ENCODE measurements at regions not wholly inside any gene's neighbourhood (a gene's known extent, or its start where the extent isn't known, plus 50 kb on each side); places are given as distances from the start of the nearest gene placed in this dataset.

DNA sequence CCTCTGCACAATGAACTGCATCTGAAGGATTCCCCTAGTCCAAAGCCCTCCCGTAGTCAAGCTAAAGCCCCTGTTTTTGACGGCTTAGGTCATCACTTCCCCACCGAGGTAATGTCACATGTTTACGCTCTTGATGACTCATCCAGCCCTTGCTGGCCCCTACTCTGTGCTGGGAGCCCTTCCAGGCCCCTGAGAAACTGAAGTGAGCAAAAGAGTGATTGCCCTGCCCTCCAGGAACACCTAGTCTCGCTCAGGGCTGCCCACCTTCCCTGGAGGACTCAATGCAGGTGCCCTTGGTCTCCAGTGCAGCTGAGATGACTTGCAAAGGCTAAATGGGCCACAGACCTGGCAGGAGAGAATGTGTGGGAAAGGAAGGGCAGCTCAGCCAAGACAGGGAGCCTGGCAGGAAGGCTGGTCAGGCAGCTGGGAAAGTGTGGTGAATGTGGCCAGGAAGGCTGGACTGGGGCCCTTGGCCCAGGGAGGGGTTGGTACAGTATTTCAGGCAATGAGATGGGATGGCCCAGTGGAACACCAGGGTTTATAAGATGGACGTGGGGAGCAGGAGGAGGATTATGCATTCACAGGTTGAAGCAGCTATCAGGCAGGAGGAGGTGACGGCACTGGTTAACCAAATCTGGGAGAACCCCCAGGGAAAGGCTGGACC is 345.6 kb downstream of the NPHP4 start:
- Histone ChIP-seq H3K4me3 (ENCODE audit: low read length) (no peak overlapping the region), H3K27me3 (ENCODE audit: control insufficient read depth, insufficient read depth, low read length) (peaks cover 5% of the 10 kb centered on the region), H3K9me3 (replicated peaks; ENCODE audit: control insufficient read depth, low read depth, low read length) (no peaks in the 10 kb centered on the region), H3K36me3 (ENCODE audit: control insufficient read depth, insufficient read depth, low read length) (no peaks in the 10 kb centered on the region), H3K27ac (ENCODE audit: low read length) (no peak overlapping the region), H3K4me1 (ENCODE audit: control insufficient read depth, insufficient read depth, low read length) (no peaks in the 10 kb centered on the region)
- DNase-seq = no peak
- 45% methylated on average over 7 of the region's 7 CpGs for WGBS (ENCODE audit: insufficient coverage)

DNA sequence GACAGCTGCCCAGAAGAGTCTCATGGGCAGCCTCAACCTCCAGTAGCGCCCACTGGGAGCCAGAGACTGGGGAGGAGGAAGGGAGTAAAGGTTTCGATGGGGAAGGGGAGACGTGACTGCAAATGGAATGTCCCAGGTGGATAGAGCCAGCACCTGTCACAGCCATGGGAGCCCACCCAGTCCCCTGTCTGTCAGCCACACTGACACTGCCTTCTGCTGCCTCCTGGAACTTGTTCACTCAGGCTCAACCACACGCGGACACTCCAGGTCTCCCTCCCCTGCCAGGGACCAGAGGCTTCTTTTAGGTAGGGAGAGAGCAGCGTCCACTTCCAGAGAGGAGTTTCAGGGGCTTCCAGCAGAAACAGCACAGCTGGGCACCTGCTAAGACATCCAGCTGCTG is 346.3 kb downstream of the NPHP4 start:
- H3K4me3 ChIP-seq (ENCODE audit: low read length) = no peak overlapping the region
- DNase-seq = no peak
- H3K4me1 ChIP-seq (ENCODE audit: control insufficient read depth, insufficient read depth, low read length) = no peaks in the 10 kb centered on the region
- H3K36me3 ChIP-seq (ENCODE audit: control insufficient read depth, insufficient read depth, low read length) = no peaks in the 10 kb centered on the region
- peaks cover under 1% of the 10 kb centered on the region for H3K27me3 ChIP-seq (ENCODE audit: control insufficient read depth, insufficient read depth, low read length)
- WGBS (ENCODE audit: insufficient coverage) = 78% methylated on average over 5 of the region's 6 CpGs
- H3K27ac ChIP-seq (ENCODE audit: low read length) = no peak overlapping the region
- H3K9me3 ChIP-seq (replicated peaks; ENCODE audit: control insufficient read depth, low read depth, low read length) = no peaks in the 10 kb centered on the region

DNA sequence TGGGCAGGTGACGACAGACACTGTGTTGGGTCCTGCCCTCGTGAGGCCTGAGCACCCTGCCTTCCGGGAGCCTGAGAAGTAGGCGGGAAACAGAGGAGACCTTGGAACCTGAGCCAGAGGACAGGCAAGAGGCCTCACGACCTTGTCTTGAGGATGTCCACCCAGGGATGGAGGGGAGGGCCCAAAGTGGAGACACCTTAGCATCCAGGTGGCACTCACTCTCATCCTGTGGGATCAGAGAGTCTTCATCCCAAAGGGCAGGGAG is 347.2 kb downstream of the NPHP4 start:
- Histone ChIP-seq H3K27ac (ENCODE audit: low read length) (no peak overlapping the region), H3K9me3 (replicated peaks; ENCODE audit: control insufficient read depth, low read depth, low read length) (no peaks in the 10 kb centered on the region), H3K27me3 (ENCODE audit: control insufficient read depth, insufficient read depth, low read length) (peaks cover 2% of the 10 kb centered on the region), H3K36me3 (ENCODE audit: control insufficient read depth, insufficient read depth, low read length) (no peaks in the 10 kb centered on the region), H3K4me1 (ENCODE audit: control insufficient read depth, insufficient read depth, low read length) (no peaks in the 10 kb centered on the region), H3K4me3 (ENCODE audit: low read length) (no peak overlapping the region)
- no peak for DNase-seq
- 92% methylated on average over 2 of the region's 5 CpGs for WGBS (ENCODE audit: insufficient coverage)

DNA sequence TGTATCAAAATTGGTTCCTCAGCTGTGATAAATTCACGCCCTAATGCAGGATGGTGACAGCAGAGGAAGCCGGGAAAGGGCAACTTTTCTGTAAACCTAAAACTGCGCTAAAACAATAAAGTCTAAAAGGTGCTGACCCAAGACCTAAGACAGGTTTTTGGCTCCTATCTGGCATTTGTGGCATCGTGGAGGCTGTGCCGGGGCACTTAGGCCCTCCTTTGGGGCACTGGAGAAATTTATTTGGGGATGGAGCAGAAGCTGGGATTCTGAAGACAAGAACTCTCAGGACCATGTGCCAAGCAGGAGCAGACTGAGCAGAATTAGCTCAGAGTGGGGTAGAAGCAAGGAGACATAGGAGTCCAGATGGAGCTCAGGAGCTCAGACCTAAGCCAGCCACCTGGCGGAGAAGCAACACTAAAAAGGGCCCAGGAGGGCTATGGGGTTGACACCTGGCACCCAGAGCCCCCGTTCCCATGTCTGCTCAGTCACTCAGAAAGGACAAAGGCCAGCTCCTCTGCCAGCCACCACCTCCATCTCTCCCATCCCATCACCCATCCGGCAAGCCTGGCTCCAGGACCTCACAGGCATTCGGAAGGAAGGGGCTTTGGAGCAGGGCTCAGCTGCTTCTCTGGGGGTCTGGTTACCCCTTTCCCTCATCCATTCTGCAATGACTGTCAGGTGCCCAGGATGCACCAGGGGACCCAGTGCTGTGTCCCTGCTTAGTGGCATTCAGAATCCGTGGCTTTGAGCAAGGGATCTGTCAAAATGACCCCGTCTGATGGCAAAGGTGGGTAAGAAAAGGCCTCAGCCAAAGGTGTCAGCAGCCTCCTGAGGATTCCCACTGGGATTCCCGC is 347.7 kb downstream of the NPHP4 start:
- no peaks in the 10 kb centered on the region for H3K9me3 ChIP-seq (replicated peaks; ENCODE audit: control insufficient read depth, low read depth, low read length)
- no peak overlapping the region for H3K27ac ChIP-seq (ENCODE audit: low read length)
- H3K4me1 ChIP-seq (ENCODE audit: control insufficient read depth, insufficient read depth, low read length) = no peaks in the 10 kb centered on the region
- WGBS (ENCODE audit: insufficient coverage) = 80% methylated on average over 12 of the region's 12 CpGs
- H3K36me3 ChIP-seq (ENCODE audit: control insufficient read depth, insufficient read depth, low read length) = no peaks in the 10 kb centered on the region
- H3K4me3 ChIP-seq (ENCODE audit: low read length) = no peak overlapping the region
- H3K27me3 ChIP-seq (ENCODE audit: control insufficient read depth, insufficient read depth, low read length) = peaks cover 2% of the 10 kb centered on the region
- no peak for DNase-seq

DNA sequence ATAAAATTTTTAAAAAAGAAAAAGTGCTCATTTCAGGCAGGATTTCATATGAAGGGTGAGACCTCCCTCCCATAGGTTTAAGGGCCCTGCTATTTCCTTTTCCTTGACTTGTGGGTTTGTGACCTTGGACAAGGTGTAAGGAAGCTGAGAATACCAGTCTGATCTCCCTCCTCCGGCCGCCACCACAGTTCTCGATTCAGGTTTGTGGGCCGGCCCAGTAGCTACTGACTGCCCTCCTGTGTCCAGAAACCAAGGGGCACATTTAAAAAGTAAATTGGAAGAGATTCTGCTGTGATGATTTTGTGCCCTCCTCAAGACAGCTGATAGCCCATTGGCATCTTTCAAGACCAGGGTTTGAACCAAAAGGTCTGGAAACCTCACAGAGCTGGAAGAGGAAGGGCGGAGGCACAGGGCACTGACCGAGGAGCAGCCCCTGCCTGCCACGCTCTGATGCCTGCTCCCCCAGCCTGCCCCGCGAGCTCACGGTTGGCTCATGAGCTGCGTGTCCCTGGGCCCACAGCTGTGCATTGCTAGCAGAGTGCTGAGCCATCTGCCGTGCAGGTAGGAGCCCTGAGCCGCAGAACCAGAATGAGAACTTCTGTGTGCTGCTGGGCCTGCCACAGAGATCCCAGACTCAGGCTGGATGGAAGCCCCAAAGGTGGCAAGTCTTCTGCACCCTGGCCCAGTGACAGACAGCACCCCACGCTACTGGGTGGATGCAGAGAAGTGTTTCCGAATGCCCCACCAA is 348.7 kb downstream of the NPHP4 start:
- Histone ChIP-seq H3K9me3 (replicated peaks; ENCODE audit: control insufficient read depth, low read depth, low read length) (no peaks in the 10 kb centered on the region), H3K27me3 (ENCODE audit: control insufficient read depth, insufficient read depth, low read length) (peaks cover 2% of the 10 kb centered on the region), H3K4me3 (ENCODE audit: low read length) (no peak overlapping the region), H3K36me3 (ENCODE audit: control insufficient read depth, insufficient read depth, low read length) (no peaks in the 10 kb centered on the region), H3K4me1 (ENCODE audit: control insufficient read depth, insufficient read depth, low read length) (no peaks in the 10 kb centered on the region), H3K27ac (ENCODE audit: low read length) (no peak overlapping the region)
- WGBS (ENCODE audit: insufficient coverage) = 78% methylated on average over 13 of the region's 15 CpGs
- no peak for DNase-seq

DNA sequence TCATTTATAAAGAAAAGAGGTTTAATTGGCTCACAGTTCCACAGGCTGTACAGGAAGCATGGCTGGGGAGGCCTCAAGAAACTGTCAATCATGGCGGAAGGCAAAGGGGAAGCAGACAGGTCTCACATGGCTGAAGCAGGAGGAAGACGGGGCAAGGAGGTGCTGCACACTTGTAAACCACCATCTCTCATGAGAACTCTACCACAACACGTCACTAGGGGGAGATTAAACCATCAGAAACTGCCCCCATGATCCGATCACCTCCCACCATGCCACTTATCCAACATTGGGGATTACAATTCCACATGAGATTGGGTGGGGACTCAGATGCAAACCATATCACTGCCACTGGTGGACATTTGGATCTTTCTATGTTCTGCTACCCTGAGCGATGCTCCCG is 351.4 kb downstream of the NPHP4 start:
- H3K36me3 ChIP-seq (ENCODE audit: control insufficient read depth, insufficient read depth, low read length) = no peaks in the 10 kb centered on the region
- peaks cover 2% of the 10 kb centered on the region for H3K27me3 ChIP-seq (ENCODE audit: control insufficient read depth, insufficient read depth, low read length)

DNA sequence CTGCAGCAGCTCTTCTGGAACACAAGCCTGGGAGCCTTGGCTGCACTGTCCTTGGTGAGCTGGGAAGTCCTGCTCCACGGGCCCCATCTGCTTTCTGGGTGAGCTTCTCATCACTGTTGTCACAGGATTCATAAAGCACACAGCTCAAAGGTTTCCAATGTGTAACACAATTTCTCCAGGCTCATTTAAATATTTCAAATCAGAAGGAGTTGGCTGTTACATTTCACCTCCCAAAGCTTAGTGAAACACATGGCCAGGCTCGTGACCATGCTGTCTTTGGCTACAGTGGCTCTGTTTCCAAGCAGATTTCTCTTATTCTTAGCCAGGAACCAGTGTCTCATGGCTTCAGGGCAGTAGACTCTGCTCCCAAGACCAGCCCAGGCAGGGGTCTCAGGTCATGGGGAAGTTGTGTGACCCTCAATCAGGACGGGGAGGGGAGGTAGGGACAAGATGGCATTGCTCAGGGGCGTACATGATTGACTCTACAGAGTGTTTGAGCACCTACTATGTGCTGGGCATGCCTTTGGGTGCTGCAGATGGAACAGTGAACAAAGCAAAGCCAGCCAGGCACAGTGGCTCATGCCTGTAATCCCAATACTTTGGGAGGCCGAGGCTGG is 353.0 kb downstream of the NPHP4 start:
- Histone ChIP-seq H3K4me3 (ENCODE audit: low read length) (no peak overlapping the region), H3K27ac (ENCODE audit: low read length) (no peak overlapping the region), H3K4me1 (ENCODE audit: control insufficient read depth, insufficient read depth, low read length) (no peaks in the 10 kb centered on the region), H3K36me3 (ENCODE audit: control insufficient read depth, insufficient read depth, low read length) (no peaks in the 10 kb centered on the region), H3K9me3 (replicated peaks; ENCODE audit: control insufficient read depth, low read depth, low read length) (no peaks in the 10 kb centered on the region), H3K27me3 (ENCODE audit: control insufficient read depth, insufficient read depth, low read length) (peaks cover 4% of the 10 kb centered on the region)
- no peak for DNase-seq
- WGBS (ENCODE audit: insufficient coverage) = 66% methylated on average over 5 of the region's 5 CpGs

More for the DNA sequence above, 351.4 kb downstream of the NPHP4 start:
- DNase-seq = no peak
- Histone ChIP-seq H3K4me1 (ENCODE audit: control insufficient read depth, insufficient read depth, low read length) (no peaks in the 10 kb centered on the region), H3K27ac (ENCODE audit: low read length) (no peak overlapping the region), H3K4me3 (ENCODE audit: low read length) (no peak overlapping the region), H3K9me3 (replicated peaks; ENCODE audit: control insufficient read depth, low read depth, low read length) (no peaks in the 10 kb centered on the region)
- WGBS (ENCODE audit: insufficient coverage) = 100% methylated on average over 2 of the region's 6 CpGs

DNA sequence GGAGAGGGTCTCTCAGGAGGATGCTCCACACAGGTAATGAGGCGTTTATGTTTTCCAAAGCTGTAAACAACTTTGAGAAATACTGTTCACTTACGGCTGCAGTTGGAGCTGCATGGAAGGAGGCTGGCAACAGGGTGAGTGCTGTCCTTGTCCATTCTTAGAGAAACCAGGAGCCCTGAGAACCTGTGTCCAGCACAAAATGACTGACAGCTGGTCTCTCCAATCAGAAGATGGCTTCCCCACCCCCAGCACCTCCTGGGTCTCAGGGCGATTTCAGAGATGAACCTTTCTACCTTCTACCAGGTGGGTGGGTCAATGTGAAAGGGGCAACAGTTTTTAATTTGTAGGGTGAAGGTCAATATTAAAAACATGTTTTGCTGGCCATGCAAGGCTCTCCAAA is 353.6 kb downstream of the NPHP4 start:
- Histone ChIP-seq H3K4me1 (ENCODE audit: control insufficient read depth, insufficient read depth, low read length) (no peaks in the 10 kb centered on the region), H3K36me3 (ENCODE audit: control insufficient read depth, insufficient read depth, low read length) (no peaks in the 10 kb centered on the region), H3K27me3 (ENCODE audit: control insufficient read depth, insufficient read depth, low read length) (peaks cover 4% of the 10 kb centered on the region), H3K27ac (ENCODE audit: low read length) (no peak overlapping the region), H3K4me3 (ENCODE audit: low read length) (no peak overlapping the region), H3K9me3 (replicated peaks; ENCODE audit: control insufficient read depth, low read depth, low read length) (no peaks in the 10 kb centered on the region)
- no peak for DNase-seq
- WGBS (ENCODE audit: insufficient coverage) = 100% methylated on average over 1 of the region's 3 CpGs

DNA sequence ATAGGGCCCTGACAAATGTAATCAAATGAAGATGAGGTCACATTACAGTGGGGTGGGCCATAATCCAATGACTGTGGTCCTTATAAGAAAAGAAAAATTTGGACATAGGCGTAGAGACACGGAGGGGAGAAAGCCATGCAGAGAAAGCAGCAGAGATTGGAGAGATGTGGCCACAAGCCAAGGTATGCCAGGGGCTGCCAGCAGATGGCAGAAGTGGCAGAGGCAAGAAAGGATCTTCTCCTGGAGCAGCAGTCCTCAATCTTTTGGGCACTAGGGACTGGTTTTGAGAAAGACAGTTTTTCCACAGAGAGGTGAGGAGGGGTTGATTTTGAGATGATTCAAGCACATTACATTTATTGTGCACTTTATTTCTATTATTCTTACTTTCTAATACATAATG is 355.1 kb downstream of the NPHP4 start:
- Histone ChIP-seq H3K4me1 (ENCODE audit: control insufficient read depth, insufficient read depth, low read length) (no peaks in the 10 kb centered on the region), H3K36me3 (ENCODE audit: control insufficient read depth, insufficient read depth, low read length) (no peaks in the 10 kb centered on the region), H3K4me3 (ENCODE audit: low read length) (no peak overlapping the region), H3K27me3 (ENCODE audit: control insufficient read depth, insufficient read depth, low read length) (peaks cover 8% of the 10 kb centered on the region), H3K9me3 (replicated peaks; ENCODE audit: control insufficient read depth, low read depth, low read length) (no peaks in the 10 kb centered on the region), H3K27ac (ENCODE audit: low read length) (no peak overlapping the region)
- no peak for DNase-seq
- WGBS (ENCODE audit: insufficient coverage) = 75% methylated on average over 2 of the region's 2 CpGs

DNA sequence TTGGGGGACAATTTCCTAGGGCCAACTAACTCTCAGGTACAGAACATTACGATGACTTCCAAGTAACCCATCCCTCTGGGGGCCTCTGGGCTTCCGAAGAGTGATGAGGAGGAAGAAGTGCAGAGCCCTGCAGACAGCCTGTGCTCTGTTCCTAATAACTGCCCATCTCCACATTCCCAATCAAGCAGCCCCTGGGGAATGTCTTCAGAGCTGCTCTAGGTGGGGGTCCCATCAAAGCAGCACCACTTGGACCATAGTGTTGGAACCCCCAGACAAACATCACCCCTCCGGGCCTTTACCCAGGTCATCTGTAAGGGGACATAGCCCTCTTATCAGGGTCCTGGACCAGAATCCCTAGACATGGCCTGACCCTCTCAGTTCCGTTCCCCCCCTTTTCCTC is 357.3 kb downstream of the NPHP4 start:
- H3K27ac ChIP-seq (ENCODE audit: low read length) = no peak overlapping the region
- WGBS (ENCODE audit: insufficient coverage) = 76% methylated on average over 2 of the region's 4 CpGs
- no peak overlapping the region for H3K4me3 ChIP-seq (ENCODE audit: low read length)
- no peaks in the 10 kb centered on the region for H3K9me3 ChIP-seq (replicated peaks; ENCODE audit: control insufficient read depth, low read depth, low read length)
- H3K4me1 ChIP-seq (ENCODE audit: control insufficient read depth, insufficient read depth, low read length) = no peaks in the 10 kb centered on the region
- H3K27me3 ChIP-seq (ENCODE audit: control insufficient read depth, insufficient read depth, low read length) = peaks cover 9% of the 10 kb centered on the region
- no peak for DNase-seq
- no peaks in the 10 kb centered on the region for H3K36me3 ChIP-seq (ENCODE audit: control insufficient read depth, insufficient read depth, low read length)
